Astrocyte of the cerebellum (primary cell): ENCODE measurements at regions not wholly inside any gene's neighbourhood (a gene's known extent, or its start where the extent isn't known, plus 50 kb on each side); places are given as distances from the start of the nearest gene placed in this dataset.

ENCODE experiments used
- DNase-seq: peaks from one replicate; pipeline ENCODE4 v3.0.0-alpha.2; 2011; ENCODE audit warnings: low read depth
- H3K4me3 ChIP-seq: 2 replicates; pipeline ENCODE4 v1.5.1; 2011; ENCODE audit warnings: mild to moderate bottlenecking, low read depth, low read length, moderate library complexity
- in situ Hi-C: cut with HindIII; loops from 2 replicates; pipeline ENCODE4 v1.10.0; 2017; ENCODE audit warnings: low sequenced_read_pairs
- TF ChIP-seq, protein P1 (sequence below): IDR thresholded peaks from 2 replicates; pipeline ENCODE4 v1.5.1; 2012; ENCODE audit warnings: low read length, low read depth, moderate library complexity, mild to moderate bottlenecking; ENCODE audit errors: missing control alignments

DNA sequence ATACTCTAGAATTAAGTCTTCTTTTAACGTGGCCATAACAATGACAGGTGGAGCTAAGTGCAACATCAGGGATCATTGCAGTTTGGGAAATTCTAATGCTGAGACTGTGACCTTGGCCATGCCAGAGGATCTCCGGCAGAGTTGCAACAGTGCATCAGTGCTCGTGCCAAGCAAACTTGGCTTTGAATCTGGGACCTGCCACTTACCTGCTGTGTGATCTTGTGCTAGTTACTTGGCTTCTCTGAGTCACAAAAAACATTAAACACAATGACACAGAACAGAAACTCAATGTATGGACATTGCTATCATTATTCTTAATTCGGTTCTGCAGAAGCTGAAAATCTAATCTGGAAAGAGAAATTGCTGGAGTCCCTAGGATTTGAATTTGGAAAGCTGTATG, 435.5 kb upstream of the CCL2 start:
- DNase-seq, result no peak
- no peak overlapping the region for H3K4me3 ChIP-seq
- TF ChIP-seq, protein P1, sequence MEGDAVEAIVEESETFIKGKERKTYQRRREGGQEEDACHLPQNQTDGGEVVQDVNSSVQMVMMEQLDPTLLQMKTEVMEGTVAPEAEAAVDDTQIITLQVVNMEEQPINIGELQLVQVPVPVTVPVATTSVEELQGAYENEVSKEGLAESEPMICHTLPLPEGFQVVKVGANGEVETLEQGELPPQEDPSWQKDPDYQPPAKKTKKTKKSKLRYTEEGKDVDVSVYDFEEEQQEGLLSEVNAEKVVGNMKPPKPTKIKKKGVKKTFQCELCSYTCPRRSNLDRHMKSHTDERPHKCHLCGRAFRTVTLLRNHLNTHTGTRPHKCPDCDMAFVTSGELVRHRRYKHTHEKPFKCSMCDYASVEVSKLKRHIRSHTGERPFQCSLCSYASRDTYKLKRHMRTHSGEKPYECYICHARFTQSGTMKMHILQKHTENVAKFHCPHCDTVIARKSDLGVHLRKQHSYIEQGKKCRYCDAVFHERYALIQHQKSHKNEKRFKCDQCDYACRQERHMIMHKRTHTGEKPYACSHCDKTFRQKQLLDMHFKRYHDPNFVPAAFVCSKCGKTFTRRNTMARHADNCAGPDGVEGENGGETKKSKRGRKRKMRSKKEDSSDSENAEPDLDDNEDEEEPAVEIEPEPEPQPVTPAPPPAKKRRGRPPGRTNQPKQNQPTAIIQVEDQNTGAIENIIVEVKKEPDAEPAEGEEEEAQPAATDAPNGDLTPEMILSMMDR, result no peak
- in situ Hi-C loops, result no loop called here

- no peak overlapping the region for H3K4me3 ChIP-seq
- DNase-seq, result no peak
- in situ Hi-C loops, result no loop called here
- TF ChIP-seq, protein P1, result no peak
Observed at GRCh38 chr17:33832262-33832661, 422.8 kb upstream of the CCL2 start.

GRCh38 chr17:33837281-33837680, 417.8 kb upstream of the CCL2 start:
- in situ Hi-C loops, result no loop called here
- no peak overlapping the region for H3K4me3 ChIP-seq
- TF ChIP-seq, protein P1, result no peak
- DNase-seq, result no peak

- in situ Hi-C loops, result no loop called here
- TF ChIP-seq, protein P1, result no peak
- H3K4me3 ChIP-seq, result no peak overlapping the region
- no peak for DNase-seq
Observed at GRCh38 chr17:33838281-33838680, 416.8 kb upstream of the CCL2 start.

DNA sequence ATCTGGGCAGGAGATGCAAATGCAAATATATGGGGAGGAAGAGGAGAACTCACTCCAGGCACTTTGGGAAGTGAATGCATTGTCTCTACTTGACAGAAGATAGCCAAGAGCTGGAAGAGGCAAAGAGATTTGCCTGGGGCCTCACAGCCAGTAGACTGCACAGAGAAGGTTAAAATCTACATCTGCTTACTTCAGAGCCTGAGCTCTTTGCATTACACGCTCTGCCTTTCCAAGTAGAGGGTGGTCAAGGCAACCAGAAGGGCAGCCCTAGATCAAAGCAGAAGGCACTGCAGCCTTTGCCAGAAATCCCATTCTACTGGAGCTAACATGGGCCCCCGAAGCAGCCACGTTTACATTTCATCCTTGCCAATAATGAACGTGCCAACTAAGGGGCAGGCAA, 407.2 kb upstream of the CCL2 start:
- no peak for DNase-seq
- in situ Hi-C loops, result no loop called here
- TF ChIP-seq, protein P1, result no peak
- H3K4me3 ChIP-seq, result no peak overlapping the region

GRCh38 chr17:33848433-33848832, 406.7 kb upstream of the CCL2 start:
- H3K4me3 ChIP-seq, result no peak overlapping the region
- in situ Hi-C loops, result no loop called here
- TF ChIP-seq, protein P1, result no peak

GRCh38 chr17:33854596-33854995, 400.5 kb upstream of the CCL2 start:
- TF ChIP-seq, protein P1, result no peak
- H3K4me3 ChIP-seq, result no peak overlapping the region
- in situ Hi-C loops, result no loop called here
- no peak for DNase-seq

More at GRCh38 chr17:33848433-33848832, 406.7 kb upstream of the CCL2 start:
- DNase-seq, result no peak
